ENCODE measurements at regions not wholly inside any gene's neighbourhood (a gene's known extent, or its start where the extent isn't known, plus 50 kb on each side); places are given as distances from the start of the nearest gene placed in this dataset.

- Mint-ChIP-seq H3K27ac (no peak overlapping the region), H3K27me3 (no peaks in the 10 kb centered on the region), H3K4me1 (no peaks in the 10 kb centered on the region), H3K4me3 (no peak overlapping the region), H3K9me3 (peaks cover 0 to 30% (median 12%) of the 10 kb centered on the region in 11 donors), H3K36me3 (peaks cover 0 to 3% (median 0%) of the 10 kb centered on the region in 5 donors)
- Histone ChIP-seq H3K27ac (ENCODE audit: low read depth, low read length) (no peak overlapping the region), H3K4me1 (ENCODE audit: control insufficient read depth in 2 of 2, insufficient read depth in 2 of 2, low read length in 2 of 2) (no peaks in the 10 kb centered on the region), H3K4me3 (ENCODE audit: low read length) (no peak overlapping the region), H3K9me3 (ENCODE audit: control insufficient read depth in 2 of 3, low read length in 3 of 3) (peaks cover 0 to 7% (median 0%) of the 10 kb centered on the region in 3 experiments), H3K27me3 (ENCODE audit: control insufficient read depth in 2 of 2, insufficient read depth in 2 of 2, low read length in 2 of 2) (no peaks in the 10 kb centered on the region), H3K36me3 (ENCODE audit: control insufficient read depth in 2 of 3, insufficient read depth in 3 of 3, low read length in 3 of 3) (no peaks in the 10 kb centered on the region)
- ATAC-seq (no peak), DNase-seq (no peak)
- ChIA-PET CTCF (no interaction called here), POLR2A (no interaction called here)
- intact Hi-C loops (cut with micrococcal nuclease): no loop called here
These were observed 155.8 kb downstream of the POM121L12 start for GRCh38 chr7:53191191-53191695.

- ChIA-PET POLR2A (no interaction called here), CTCF (no interaction called here)
- no peaks in the 10 kb centered on the region for H3K27me3 ChIP-seq (ENCODE audit: control insufficient read depth in 2 of 2, insufficient read depth in 2 of 2, low read length in 2 of 2)
- H3K27me3 Mint-ChIP-seq: no peaks in the 10 kb centered on the region
- H3K27ac Mint-ChIP-seq: no peak overlapping the region
- ATAC-seq (no peak), DNase-seq (no peak)
- peaks cover 0 to 7% (median 0%) of the 10 kb centered on the region in 3 experiments for H3K9me3 ChIP-seq (ENCODE audit: control insufficient read depth in 2 of 3, low read length in 3 of 3)
- H3K4me1 Mint-ChIP-seq: no peaks in the 10 kb centered on the region
- no peaks in the 10 kb centered on the region for H3K36me3 ChIP-seq (ENCODE audit: control insufficient read depth in 2 of 3, insufficient read depth in 3 of 3, low read length in 3 of 3)
- H3K4me1 ChIP-seq (ENCODE audit: control insufficient read depth in 2 of 2, insufficient read depth in 2 of 2, low read length in 2 of 2): no peaks in the 10 kb centered on the region
- peaks cover 0 to 27% (median 11%) of the 10 kb centered on the region in 11 donors for H3K9me3 Mint-ChIP-seq
- peaks cover 0 to 3% (median 0%) of the 10 kb centered on the region in 5 donors for H3K36me3 Mint-ChIP-seq
- H3K27ac ChIP-seq (ENCODE audit: low read depth, low read length): no peak overlapping the region
- H3K4me3 Mint-ChIP-seq: no peak overlapping the region
- intact Hi-C loops (cut with micrococcal nuclease): no loop called here
- no peak overlapping the region for H3K4me3 ChIP-seq (ENCODE audit: low read length)
These were observed 156.5 kb downstream of the POM121L12 start for GRCh38 chr7:53191836-53192443.

GRCh38 chr7:53205006-53205405, 169.6 kb downstream of the POM121L12 start:
- POLR2A ChIA-PET: no interaction called here

GRCh38 chr7:53209129-53209528, 173.7 kb downstream of the POM121L12 start:
- POLR2A ChIA-PET: no interaction called here

More at GRCh38 chr7:53205006-53205405, 169.6 kb downstream of the POM121L12 start:
- H3K9me3 ChIP-seq (ENCODE audit: control insufficient read depth in 2 of 3, low read length in 3 of 3): no peaks in the 10 kb centered on the region
- intact Hi-C loops (cut with micrococcal nuclease): no loop called here
- Mint-ChIP-seq H3K27me3 (no peaks in the 10 kb centered on the region), H3K4me1 (no peaks in the 10 kb centered on the region), H3K4me3 (no peak overlapping the region), H3K36me3 (no peaks in the 10 kb centered on the region), H3K9me3 (peaks cover 5 to 51% (median 13%) of the 10 kb centered on the region in 11 donors), H3K27ac (no peak overlapping the region)
- H3K4me1 ChIP-seq (ENCODE audit: control insufficient read depth in 2 of 2, insufficient read depth in 2 of 2, low read length in 2 of 2): no peaks in the 10 kb centered on the region
- DNase-seq (no peak), ATAC-seq (no peak)
- no peaks in the 10 kb centered on the region for H3K27me3 ChIP-seq (ENCODE audit: control insufficient read depth in 2 of 2, insufficient read depth in 2 of 2, low read length in 2 of 2)
- H3K4me3 ChIP-seq (ENCODE audit: low read length): no peak overlapping the region
- CTCF ChIA-PET: no interaction called here
- no peaks in the 10 kb centered on the region for H3K36me3 ChIP-seq (ENCODE audit: control insufficient read depth in 2 of 3, insufficient read depth in 3 of 3, low read length in 3 of 3)
- no peak overlapping the region for H3K27ac ChIP-seq (ENCODE audit: low read depth, low read length)

GRCh38 chr7:53214463-53214862, 179.0 kb downstream of the POM121L12 start:
- ATAC-seq: no peak
- Mint-ChIP-seq H3K4me3 (no peak overlapping the region), H3K36me3 (peaks cover 0 to 13% (median 0%) of the 10 kb centered on the region in 5 donors), H3K27ac (no peak overlapping the region), H3K27me3 (peaks cover 0 to 7% (median 0%) of the 10 kb centered on the region in 5 donors), H3K9me3 (peaks cover 14 to 71% (median 35%) of the 10 kb centered on the region in 11 donors), H3K4me1 (no peaks in the 10 kb centered on the region)
- H3K4me3 ChIP-seq (ENCODE audit: low read length): no peak overlapping the region
- ChIA-PET CTCF (no interaction called here), POLR2A (no interaction called here)
- no peaks in the 10 kb centered on the region for H3K36me3 ChIP-seq (ENCODE audit: control insufficient read depth in 2 of 3, insufficient read depth in 3 of 3, low read length in 3 of 3)
- intact Hi-C loops (cut with micrococcal nuclease): no loop called here
- H3K9me3 ChIP-seq (ENCODE audit: control insufficient read depth in 2 of 3, low read length in 3 of 3): peaks cover 0 to 6% (median 3%) of the 10 kb centered on the region in 3 experiments
- no peak for DNase-seq
- no peaks in the 10 kb centered on the region for H3K4me1 ChIP-seq (ENCODE audit: control insufficient read depth in 2 of 2, insufficient read depth in 2 of 2, low read length in 2 of 2)
- no peak overlapping the region for H3K27ac ChIP-seq (ENCODE audit: low read depth, low read length)
- no peaks in the 10 kb centered on the region for H3K27me3 ChIP-seq (ENCODE audit: control insufficient read depth in 2 of 2, insufficient read depth in 2 of 2, low read length in 2 of 2)

More at GRCh38 chr7:53209129-53209528, 173.7 kb downstream of the POM121L12 start:
- no peaks in the 10 kb centered on the region for H3K4me1 ChIP-seq (ENCODE audit: control insufficient read depth in 2 of 2, insufficient read depth in 2 of 2, low read length in 2 of 2)
- Mint-ChIP-seq H3K27me3 (no peaks in the 10 kb centered on the region), H3K27ac (no peak overlapping the region), H3K36me3 (peaks cover 0 to 3% (median 0%) of the 10 kb centered on the region in 5 donors), H3K4me1 (no peaks in the 10 kb centered on the region), H3K4me3 (no peak overlapping the region), H3K9me3 (peaks cover 6 to 66% (median 30%) of the 10 kb centered on the region in 11 donors)
- H3K27ac ChIP-seq (ENCODE audit: low read depth, low read length): no peak overlapping the region
- CTCF ChIA-PET: no interaction called here
- H3K36me3 ChIP-seq (ENCODE audit: control insufficient read depth in 2 of 3, insufficient read depth in 3 of 3, low read length in 3 of 3): no peaks in the 10 kb centered on the region
- intact Hi-C loops (cut with micrococcal nuclease): no loop called here
- H3K27me3 ChIP-seq (ENCODE audit: control insufficient read depth in 2 of 2, insufficient read depth in 2 of 2, low read length in 2 of 2): no peaks in the 10 kb centered on the region
- H3K4me3 ChIP-seq (ENCODE audit: low read length): no peak overlapping the region
- H3K9me3 ChIP-seq (ENCODE audit: control insufficient read depth in 2 of 3, low read length in 3 of 3): peaks cover 0 to 3% (median 0%) of the 10 kb centered on the region in 3 experiments
- DNase-seq: no peak
- no peak for ATAC-seq

- no peaks in the 10 kb centered on the region for H3K4me1 ChIP-seq (ENCODE audit: control insufficient read depth in 2 of 2, insufficient read depth in 2 of 2, low read length in 2 of 2)
- Mint-ChIP-seq H3K9me3 (peaks cover 22 to 67% (median 27%) of the 10 kb centered on the region in 11 donors), H3K27me3 (peaks cover 0 to 7% (median 0%) of the 10 kb centered on the region in 5 donors), H3K36me3 (peaks cover 0 to 12% (median 0%) of the 10 kb centered on the region in 5 donors), H3K4me3 (no peak overlapping the region), H3K27ac (no peak overlapping the region), H3K4me1 (no peaks in the 10 kb centered on the region)
- no peak overlapping the region for H3K4me3 ChIP-seq (ENCODE audit: low read length)
- ATAC-seq (no peak), DNase-seq (no peak)
- CTCF ChIA-PET: no interaction called here
- intact Hi-C loops (cut with micrococcal nuclease): no loop called here
- H3K36me3 ChIP-seq (ENCODE audit: control insufficient read depth in 2 of 3, insufficient read depth in 3 of 3, low read length in 3 of 3): no peaks in the 10 kb centered on the region
- no peak overlapping the region for H3K27ac ChIP-seq (ENCODE audit: low read depth, low read length)
- POLR2A ChIA-PET: no interaction called here
- no peaks in the 10 kb centered on the region for H3K27me3 ChIP-seq (ENCODE audit: control insufficient read depth in 2 of 2, insufficient read depth in 2 of 2, low read length in 2 of 2)
- peaks cover 0 to 9% (median 0%) of the 10 kb centered on the region in 3 experiments for H3K9me3 ChIP-seq (ENCODE audit: control insufficient read depth in 2 of 3, low read length in 3 of 3)
These were observed 183.5 kb downstream of the POM121L12 start for GRCh38 chr7:53218730-53219504.

All from naive thymus-derived CD4-positive, alpha-beta T cell (primary cell).